Right lobe of liver (tissue), 6 donors: ENCODE measurements at regions not wholly inside any gene's neighbourhood (a gene's known extent, or its start where the extent isn't known, plus 50 kb on each side); places are given as distances from the start of the nearest gene placed in this dataset.
"Not testable (repeated sequence)": the region's sequence is repeated elsewhere in the genome, so short reads cannot be mapped to it uniquely, and the experiment has no call there.

Source experiments
- ATAC-seq, 4 donors: fragments of 200-7000 bp; cut with Tn5 transposase; one replicate each; pipeline ENCODE4 v1.9.1; 2020; ENCODE audit warnings: mild to moderate bottlenecking in 4 of 4, moderate library complexity in 4 of 4
- DNase-seq, 3 donors: peaks; one replicate each; pipeline ENCODE4 v3.0.0-alpha.2; 2020
- H3K27ac ChIP-seq, 3 donors: fragments of 200-600 bp; one replicate each; pipeline ENCODE4 v1.8.0; 2022
- H3K27me3 ChIP-seq, 2 donors: fragments of 200-600 bp; one replicate each; pipeline ENCODE4 v1.8.0; 2022
- H3K36me3 ChIP-seq, 4 donors: fragments of 200-600 bp; sonication (generic) in 1 of 4; one replicate each; pipeline versions ENCODE4 v1.5.1 to v1.8.0; 2017 to 2022; ENCODE audit warnings: control low read depth in 1 of 4
- H3K4me1 ChIP-seq, 4 donors: fragments of 200-600 bp; sonication (generic) in 1 of 4; one replicate each; pipeline versions ENCODE4 v1.5.1 to v1.8.0; 2017 to 2022; ENCODE audit warnings: control low read depth in 1 of 4
- H3K4me3 ChIP-seq, 3 donors: fragments of 200-600 bp; one replicate each; pipeline ENCODE4 v1.8.0; 2022
- H3K9me3 ChIP-seq, 4 donors: fragments of 200-600 bp; sonication (generic) in 1 of 4; one replicate each; pipeline versions ENCODE4 v1.5.1 to v1.8.0; 2017 to 2022; ENCODE audit warnings: control low read depth in 1 of 4
- WGBS: methylation state at CpG from one replicate; pipeline ENCODE4 v1.1.6; 2018; ENCODE audit warnings: low coverage, low lambda C conversion rate; ENCODE audit not compliant: insufficient coverage; ENCODE audit errors: missing lambda C conversion rate; 5-methylcytosine and 5-hydroxymethylcytosine counted together
- intact Hi-C, 2 donors: fragments of 100-400 bp; cut with DNase I; formaldehyde crosslinking; loops; one replicate each; pipeline versions ENCODE4 v1.11.2 to v1.14.1; 2022
- small RNA-seq, 2 experiments: library from RNA; depleted of rRNA; stranded (forward); fragments of <200 nt; gene quantifications; one replicate each; pipeline ENCODE3, GENCODE V24; 2016
- donor health status: DM: no; HTN: yes; CAD: no.
- donor health status: DM: no; HTN: no; CAD: no.
- donor health status: DM: no; HTN: no; CAD: no.
- donor health status: DM: no; HTN: yes; CAD: no.
- donor health status: DM: no; HTN: yes; CAD: no.

GRCh38 chr2:91659917-91660275, 2968.4 kb downstream of the RPIA start:
- intact Hi-C loops, H3K4me1 ChIP-seq, H3K27me3 ChIP-seq, H3K27ac ChIP-seq, H3K9me3 ChIP-seq, H3K36me3 ChIP-seq: not testable (repeated sequence)
- ATAC-seq (peak; percentile 96 to 100 (median 98)), DNase-seq (peak; percentile 28 to 49 (median 42))
- H3K4me3 ChIP-seq: peak overlapping the region in 1 of 3 donors; percentile 44
- 5% methylated on average over 4 of the region's 34 CpGs for WGBS

GRCh38 chr2:91667341-91667740, 2975.9 kb downstream of the RPIA start:
- H3K36me3 ChIP-seq, H3K27me3 ChIP-seq, H3K4me1 ChIP-seq, H3K9me3 ChIP-seq, DNase-seq, ATAC-seq, intact Hi-C loops, H3K4me3 ChIP-seq, H3K27ac ChIP-seq: not testable (repeated sequence)
- WGBS: 29% methylated on average over 1 of the region's 2 CpGs

- H3K36me3 ChIP-seq, H3K27me3 ChIP-seq, H3K4me1 ChIP-seq, DNase-seq, H3K27ac ChIP-seq, H3K9me3 ChIP-seq, H3K4me3 ChIP-seq, intact Hi-C loops, ATAC-seq: not testable (repeated sequence)
- 60% methylated on average over 1 of the region's 36 CpGs for WGBS
Measured at GRCh38 chr2:91685541-91685940, 2994.1 kb downstream of the RPIA start.

DNA sequence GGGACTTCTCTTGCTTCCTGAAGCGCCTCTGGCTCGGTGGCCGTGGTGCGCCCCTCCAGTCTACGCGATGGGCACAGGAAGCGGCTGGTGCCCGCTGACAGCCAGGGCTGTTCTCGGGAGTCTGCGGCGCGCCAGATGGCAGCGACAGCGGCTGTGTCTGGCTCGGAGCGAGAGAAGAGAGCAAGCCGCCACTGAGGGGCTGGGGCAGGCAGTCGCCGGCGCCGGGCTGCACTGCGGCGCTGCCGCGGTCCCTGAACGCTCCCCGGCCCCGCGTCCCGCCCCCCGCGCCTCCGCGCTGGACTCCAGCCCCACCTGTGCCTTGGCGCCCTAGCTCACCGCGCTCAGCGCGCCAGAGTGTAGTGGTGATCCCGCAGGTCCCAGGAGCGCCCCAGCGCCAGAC, 2994.6 kb downstream of the RPIA start:
- no CpG with 5 or more reads among the region's 42 CpGs for WGBS
- intact Hi-C loops, H3K27me3 ChIP-seq, H3K4me3 ChIP-seq, H3K36me3 ChIP-seq, ATAC-seq, H3K4me1 ChIP-seq, DNase-seq, H3K27ac ChIP-seq, H3K9me3 ChIP-seq: not testable (repeated sequence)

Small RNA genes in the stretch of these regions (small RNA-seq; reads per million reads assigned to genes)
- gene AC233266.1 (0 reads per million in 2 experiments), gene RNA5SP100 (0 reads per million in 2 experiments)
